ENCODE measurements at regions not wholly inside any gene's neighbourhood (a gene's known extent, or its start where the extent isn't known, plus 50 kb on each side); places are given as distances from the start of the nearest gene placed in this dataset.

DNA sequence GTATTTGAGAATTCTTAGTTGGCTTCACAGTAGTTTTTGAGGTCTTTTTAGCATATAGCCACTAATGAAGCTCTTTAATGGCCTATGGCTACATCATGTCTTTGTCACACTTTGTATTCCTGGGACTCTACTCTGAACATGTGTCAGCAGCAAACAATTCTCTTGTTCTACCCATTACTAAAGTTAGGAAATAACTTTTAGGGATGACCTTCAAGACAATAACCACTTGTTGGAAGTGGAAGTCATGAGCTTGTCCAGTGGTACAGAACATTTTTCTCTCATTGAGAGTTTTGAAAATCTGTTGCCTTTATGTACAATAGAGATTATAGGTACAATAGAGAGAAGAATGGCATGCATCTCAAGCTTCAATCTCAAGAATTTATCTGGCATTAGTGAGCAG, 571.6 kb upstream of the JAG1 start:
- TF ChIP-seq ZNF331 (CRISPR knock-in tag; IDR thresholded peaks at IDR 0.05; ENCODE audit: low read depth) (no peak), NANOG (IDR thresholded peaks at IDR 0.05; ENCODE audit: borderline replicate concordance) (no peak), ZNF114 (CRISPR knock-in tag; IDR thresholded peaks at IDR 0.05) (no peak), EZH2phosphoT487 (IDR thresholded peaks at IDR 0.05; ENCODE audit: unreplicated experiment) (no peak), JUNB (IDR thresholded peaks at IDR 0.05; ENCODE audit: unreplicated experiment) (no peak), STAT1 (IDR thresholded peaks at IDR 0.05; ENCODE audit: unreplicated experiment) (no peak), POLR2AphosphoS5 (IDR thresholded peaks at IDR 0.05; ENCODE audit: low read depth) (no peak), CREB1 (CRISPR knock-in tag; IDR thresholded peaks at IDR 0.05; ENCODE audit: low read depth) (no peak), EZH2 (IDR thresholded peaks at IDR 0.05; ENCODE audit: low read depth, unreplicated experiment) (no peak)
- TF ChIP-seq, protein P1, sequence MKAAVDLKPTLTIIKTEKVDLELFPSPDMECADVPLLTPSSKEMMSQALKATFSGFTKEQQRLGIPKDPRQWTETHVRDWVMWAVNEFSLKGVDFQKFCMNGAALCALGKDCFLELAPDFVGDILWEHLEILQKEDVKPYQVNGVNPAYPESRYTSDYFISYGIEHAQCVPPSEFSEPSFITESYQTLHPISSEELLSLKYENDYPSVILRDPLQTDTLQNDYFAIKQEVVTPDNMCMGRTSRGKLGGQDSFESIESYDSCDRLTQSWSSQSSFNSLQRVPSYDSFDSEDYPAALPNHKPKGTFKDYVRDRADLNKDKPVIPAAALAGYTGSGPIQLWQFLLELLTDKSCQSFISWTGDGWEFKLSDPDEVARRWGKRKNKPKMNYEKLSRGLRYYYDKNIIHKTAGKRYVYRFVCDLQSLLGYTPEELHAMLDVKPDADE (IDR thresholded peaks at IDR 0.05) = no peak
- TF ChIP-seq, protein P2, sequence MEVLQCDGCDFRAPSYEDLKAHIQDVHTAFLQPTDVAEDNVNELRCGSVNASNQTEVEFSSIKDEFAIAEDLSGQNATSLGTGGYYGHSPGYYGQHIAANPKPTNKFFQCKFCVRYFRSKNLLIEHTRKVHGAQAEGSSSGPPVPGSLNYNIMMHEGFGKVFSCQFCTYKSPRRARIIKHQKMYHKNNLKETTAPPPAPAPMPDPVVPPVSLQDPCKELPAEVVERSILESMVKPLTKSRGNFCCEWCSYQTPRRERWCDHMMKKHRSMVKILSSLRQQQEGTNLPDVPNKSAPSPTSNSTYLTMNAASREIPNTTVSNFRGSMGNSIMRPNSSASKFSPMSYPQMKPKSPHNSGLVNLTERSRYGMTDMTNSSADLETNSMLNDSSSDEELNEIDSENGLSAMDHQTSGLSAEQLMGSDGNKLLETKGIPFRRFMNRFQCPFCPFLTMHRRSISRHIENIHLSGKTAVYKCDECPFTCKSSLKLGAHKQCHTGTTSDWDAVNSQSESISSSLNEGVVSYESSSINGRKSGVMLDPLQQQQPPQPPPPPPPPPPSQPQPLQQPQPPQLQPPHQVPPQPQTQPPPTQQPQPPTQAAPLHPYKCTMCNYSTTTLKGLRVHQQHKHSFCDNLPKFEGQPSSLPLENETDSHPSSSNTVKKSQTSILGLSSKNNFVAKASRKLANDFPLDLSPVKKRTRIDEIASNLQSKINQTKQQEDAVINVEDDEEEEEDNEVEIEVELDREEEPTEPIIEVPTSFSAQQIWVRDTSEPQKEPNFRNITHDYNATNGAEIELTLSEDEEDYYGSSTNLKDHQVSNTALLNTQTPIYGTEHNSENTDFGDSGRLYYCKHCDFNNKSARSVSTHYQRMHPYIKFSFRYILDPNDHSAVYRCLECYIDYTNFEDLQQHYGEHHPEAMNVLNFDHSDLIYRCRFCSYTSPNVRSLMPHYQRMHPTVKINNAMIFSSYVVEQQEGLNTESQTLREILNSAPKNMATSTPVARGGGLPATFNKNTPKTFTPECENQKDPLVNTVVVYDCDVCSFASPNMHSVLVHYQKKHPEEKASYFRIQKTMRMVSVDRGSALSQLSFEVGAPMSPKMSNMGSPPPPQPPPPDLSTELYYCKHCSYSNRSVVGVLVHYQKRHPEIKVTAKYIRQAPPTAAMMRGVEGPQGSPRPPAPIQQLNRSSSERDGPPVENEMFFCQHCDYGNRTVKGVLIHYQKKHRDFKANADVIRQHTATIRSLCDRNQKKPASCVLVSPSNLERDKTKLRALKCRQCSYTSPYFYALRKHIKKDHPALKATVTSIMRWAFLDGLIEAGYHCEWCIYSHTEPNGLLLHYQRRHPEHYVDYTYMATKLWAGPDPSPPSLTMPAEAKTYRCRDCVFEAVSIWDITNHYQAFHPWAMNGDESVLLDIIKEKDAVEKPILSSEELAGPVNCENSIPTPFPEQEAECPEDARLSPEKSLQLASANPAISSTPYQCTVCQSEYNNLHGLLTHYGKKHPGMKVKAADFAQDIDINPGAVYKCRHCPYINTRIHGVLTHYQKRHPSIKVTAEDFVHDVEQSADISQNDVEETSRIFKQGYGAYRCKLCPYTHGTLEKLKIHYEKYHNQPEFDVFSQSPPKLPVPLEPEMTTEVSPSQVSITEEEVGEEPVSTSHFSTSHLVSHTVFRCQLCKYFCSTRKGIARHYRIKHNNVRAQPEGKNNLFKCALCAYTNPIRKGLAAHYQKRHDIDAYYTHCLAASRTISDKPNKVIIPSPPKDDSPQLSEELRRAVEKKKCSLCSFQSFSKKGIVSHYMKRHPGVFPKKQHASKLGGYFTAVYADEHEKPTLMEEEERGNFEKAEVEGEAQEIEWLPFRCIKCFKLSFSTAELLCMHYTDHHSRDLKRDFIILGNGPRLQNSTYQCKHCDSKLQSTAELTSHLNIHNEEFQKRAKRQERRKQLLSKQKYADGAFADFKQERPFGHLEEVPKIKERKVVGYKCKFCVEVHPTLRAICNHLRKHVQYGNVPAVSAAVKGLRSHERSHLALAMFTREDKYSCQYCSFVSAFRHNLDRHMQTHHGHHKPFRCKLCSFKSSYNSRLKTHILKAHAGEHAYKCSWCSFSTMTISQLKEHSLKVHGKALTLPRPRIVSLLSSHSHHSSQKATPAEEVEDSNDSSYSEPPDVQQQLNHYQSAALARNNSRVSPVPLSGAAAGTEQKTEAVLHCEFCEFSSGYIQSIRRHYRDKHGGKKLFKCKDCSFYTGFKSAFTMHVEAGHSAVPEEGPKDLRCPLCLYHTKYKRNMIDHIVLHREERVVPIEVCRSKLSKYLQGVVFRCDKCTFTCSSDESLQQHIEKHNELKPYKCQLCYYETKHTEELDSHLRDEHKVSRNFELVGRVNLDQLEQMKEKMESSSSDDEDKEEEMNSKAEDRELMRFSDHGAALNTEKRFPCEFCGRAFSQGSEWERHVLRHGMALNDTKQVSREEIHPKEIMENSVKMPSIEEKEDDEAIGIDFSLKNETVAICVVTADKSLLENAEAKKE (CRISPR knock-in tag; IDR thresholded peaks at IDR 0.05) = no peak
- TF ChIP-seq, protein P3, sequence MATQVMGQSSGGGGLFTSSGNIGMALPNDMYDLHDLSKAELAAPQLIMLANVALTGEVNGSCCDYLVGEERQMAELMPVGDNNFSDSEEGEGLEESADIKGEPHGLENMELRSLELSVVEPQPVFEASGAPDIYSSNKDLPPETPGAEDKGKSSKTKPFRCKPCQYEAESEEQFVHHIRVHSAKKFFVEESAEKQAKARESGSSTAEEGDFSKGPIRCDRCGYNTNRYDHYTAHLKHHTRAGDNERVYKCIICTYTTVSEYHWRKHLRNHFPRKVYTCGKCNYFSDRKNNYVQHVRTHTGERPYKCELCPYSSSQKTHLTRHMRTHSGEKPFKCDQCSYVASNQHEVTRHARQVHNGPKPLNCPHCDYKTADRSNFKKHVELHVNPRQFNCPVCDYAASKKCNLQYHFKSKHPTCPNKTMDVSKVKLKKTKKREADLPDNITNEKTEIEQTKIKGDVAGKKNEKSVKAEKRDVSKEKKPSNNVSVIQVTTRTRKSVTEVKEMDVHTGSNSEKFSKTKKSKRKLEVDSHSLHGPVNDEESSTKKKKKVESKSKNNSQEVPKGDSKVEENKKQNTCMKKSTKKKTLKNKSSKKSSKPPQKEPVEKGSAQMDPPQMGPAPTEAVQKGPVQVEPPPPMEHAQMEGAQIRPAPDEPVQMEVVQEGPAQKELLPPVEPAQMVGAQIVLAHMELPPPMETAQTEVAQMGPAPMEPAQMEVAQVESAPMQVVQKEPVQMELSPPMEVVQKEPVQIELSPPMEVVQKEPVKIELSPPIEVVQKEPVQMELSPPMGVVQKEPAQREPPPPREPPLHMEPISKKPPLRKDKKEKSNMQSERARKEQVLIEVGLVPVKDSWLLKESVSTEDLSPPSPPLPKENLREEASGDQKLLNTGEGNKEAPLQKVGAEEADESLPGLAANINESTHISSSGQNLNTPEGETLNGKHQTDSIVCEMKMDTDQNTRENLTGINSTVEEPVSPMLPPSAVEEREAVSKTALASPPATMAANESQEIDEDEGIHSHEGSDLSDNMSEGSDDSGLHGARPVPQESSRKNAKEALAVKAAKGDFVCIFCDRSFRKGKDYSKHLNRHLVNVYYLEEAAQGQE (IDR thresholded peaks at IDR 0.05; ENCODE audit: unreplicated experiment) = no peak
- TF ChIP-seq, protein P4, sequence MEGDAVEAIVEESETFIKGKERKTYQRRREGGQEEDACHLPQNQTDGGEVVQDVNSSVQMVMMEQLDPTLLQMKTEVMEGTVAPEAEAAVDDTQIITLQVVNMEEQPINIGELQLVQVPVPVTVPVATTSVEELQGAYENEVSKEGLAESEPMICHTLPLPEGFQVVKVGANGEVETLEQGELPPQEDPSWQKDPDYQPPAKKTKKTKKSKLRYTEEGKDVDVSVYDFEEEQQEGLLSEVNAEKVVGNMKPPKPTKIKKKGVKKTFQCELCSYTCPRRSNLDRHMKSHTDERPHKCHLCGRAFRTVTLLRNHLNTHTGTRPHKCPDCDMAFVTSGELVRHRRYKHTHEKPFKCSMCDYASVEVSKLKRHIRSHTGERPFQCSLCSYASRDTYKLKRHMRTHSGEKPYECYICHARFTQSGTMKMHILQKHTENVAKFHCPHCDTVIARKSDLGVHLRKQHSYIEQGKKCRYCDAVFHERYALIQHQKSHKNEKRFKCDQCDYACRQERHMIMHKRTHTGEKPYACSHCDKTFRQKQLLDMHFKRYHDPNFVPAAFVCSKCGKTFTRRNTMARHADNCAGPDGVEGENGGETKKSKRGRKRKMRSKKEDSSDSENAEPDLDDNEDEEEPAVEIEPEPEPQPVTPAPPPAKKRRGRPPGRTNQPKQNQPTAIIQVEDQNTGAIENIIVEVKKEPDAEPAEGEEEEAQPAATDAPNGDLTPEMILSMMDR (conservative IDR thresholded peaks at IDR 0.05; ENCODE audit: low read depth in 2 of 2) = no peak
- no peaks in the 10 kb centered on the region for H3K36me3 ChIP-seq (ENCODE audit: insufficient read depth)
- ATAC-seq = no peak

More for the DNA sequence above, 571.6 kb upstream of the JAG1 start:
- Mint-ChIP-seq H3K4me1 (peaks cover 21% of the 10 kb centered on the region), H3K27me3 (ENCODE audit: insufficient read depth, low read depth, poor library complexity) (peaks cover 4% of the 10 kb centered on the region), H3K9me3 (no peaks in the 10 kb centered on the region), H3K27ac (no peak overlapping the region), H3K36me3 (ENCODE audit: low read depth) (no peaks in the 10 kb centered on the region), H3K4me3 (no peak overlapping the region)
- H4K20me1 ChIP-seq (replicated peaks; ENCODE audit: insufficient read depth) = no peaks in the 10 kb centered on the region
- no peak overlapping the region for H3K27ac ChIP-seq (ENCODE audit: low read depth)
- H2AFZ ChIP-seq = no peak overlapping the region
- DNase-seq (ENCODE audit: low spot score) = no peak
- H3K4me1 ChIP-seq (ENCODE audit: insufficient read depth) = peaks cover 18% of the 10 kb centered on the region
- H3K79me2 ChIP-seq (replicated peaks; ENCODE audit: insufficient read depth) = no peaks in the 10 kb centered on the region
- H3K4me2 ChIP-seq = no peak overlapping the region
- no peak overlapping the region for H3K4me3 ChIP-seq
- no peaks in the 10 kb centered on the region for H3K27me3 ChIP-seq (ENCODE audit: insufficient read depth)
- H3K9me2 ChIP-seq (ENCODE audit: insufficient read depth) = 0 out of 2 replicates have a peak, but pooled peaks cover 4% of the 10 kb centered on the region
- no peaks in the 10 kb centered on the region for H3F3A ChIP-seq (replicated peaks; ENCODE audit: low read depth)

Measured in GM23338 (cell line).